OCI-LY7 (cell line): ENCODE measurements at regions not wholly inside any gene's neighbourhood (a gene's known extent, or its start where the extent isn't known, plus 50 kb on each side); places are given as distances from the start of the nearest gene placed in this dataset.

Experiments
- BruUV-seq: library from RNA; stranded (reverse); fragments of 400-500 nt; replicated peaks from 2 replicates; lab custom pipeline; 2021; lab: Mats Ljungman, UMichigan
- CTCF ChIA-PET: fragments of 300-600 bp; sonication (Branson Sonifier 250); formaldehyde crosslinking; loops from one replicate; lab custom pipeline; 2022; ENCODE audit warnings: antibody characterized with exemption; ENCODE audit not compliant: unreplicated experiment; lab: Charles Lee
- POLR2A ChIA-PET: fragments of 300-600 bp; sonication (Branson Sonifier 250); formaldehyde crosslinking; loops from one replicate; lab custom pipeline; 2022; ENCODE audit warnings: antibody characterized with exemption; lab: Charles Lee
- DNase-seq: peaks from one replicate; pipeline ENCODE4 v3.0.0-alpha.2; 2015; ENCODE audit warnings: low spot score
- H2AFZ ChIP-seq: fragments of 200-600 bp; sonication (generic), shearing (Covaris generic); 2 replicates; pipeline ENCODE4 v1.6.1; 2014; ENCODE audit warnings: mild to moderate bottlenecking, antibody characterized with exemption, low read length, moderate library complexity
- H3K27ac ChIP-seq: fragments of 200-600 bp; sonication (generic); 2 replicates; pipeline ENCODE4 v1.5.1; 2014; ENCODE audit warnings: mixed run types, low read depth, mild to moderate bottlenecking, moderate library complexity, low read length, inconsistent platforms; ENCODE audit not compliant: poor library complexity, severe bottlenecking
- H3K36me3 ChIP-seq: fragments of 200-600 bp; sonication (generic); 2 replicates; pipeline ENCODE4 v1.6.1; 2014; ENCODE audit warnings: mild to moderate bottlenecking, antibody characterized with exemption, low read length, moderate library complexity, mixed read lengths; ENCODE audit not compliant: insufficient read depth
- H3K4me1 ChIP-seq: fragments of 200-600 bp; sonication (generic); 2 replicates; pipeline ENCODE4 v1.5.1; 2014; ENCODE audit warnings: mild to moderate bottlenecking, low read length; ENCODE audit not compliant: insufficient read depth, poor library complexity, severe bottlenecking
- H3K4me2 ChIP-seq: fragments of 200-600 bp; sonication (generic); 2 replicates; pipeline ENCODE4 v1.6.1; 2014; ENCODE audit warnings: mild to moderate bottlenecking, low read length
- H3K4me3 ChIP-seq: fragments of 200-600 bp; sonication (generic); 2 replicates; pipeline ENCODE4 v1.5.1; 2014; ENCODE audit warnings: mild to moderate bottlenecking, low read depth, low read length; ENCODE audit not compliant: poor library complexity, severe bottlenecking
- H3K79me2 ChIP-seq: fragments of 200-600 bp; sonication (generic); 2 replicates; pipeline ENCODE4 v1.6.1; 2016; ENCODE audit warnings: low read depth, mild to moderate bottlenecking, low read length, moderate library complexity, mixed read lengths; ENCODE audit not compliant: insufficient read depth
- H3K9me2 ChIP-seq: fragments of 200-600 bp; sonication (generic); 2 replicates; pipeline ENCODE4 v1.6.1; 2016; ENCODE audit warnings: mild to moderate bottlenecking, low read length, mixed read lengths; ENCODE audit not compliant: insufficient read depth
- H3K9me3 ChIP-seq: fragments of 200-600 bp; sonication (generic); 2 replicates; pipeline ENCODE4 v1.6.1; 2014; ENCODE audit warnings: mild to moderate bottlenecking, mixed run types, low read length, mixed read lengths
- H4K20me1 ChIP-seq: fragments of 200-600 bp; sonication (generic); 2 replicates; pipeline ENCODE4 v1.6.1; 2014; ENCODE audit warnings: mild to moderate bottlenecking, antibody characterized with exemption, low read length, moderate library complexity, mixed read lengths; ENCODE audit not compliant: insufficient read depth
- CTCF ChIP-seq: fragments of 200-600 bp; sonication (generic); conservative IDR thresholded peaks from 2 replicates; pipeline ENCODE4 v1.5.1; 2014; ENCODE audit warnings: mild to moderate bottlenecking, antibody characterized with exemption, low read length, moderate library complexity, mixed read lengths
- EZH2phosphoT487 ChIP-seq: fragments of 200-600 bp; sonication (generic); IDR thresholded peaks from 2 replicates; pipeline ENCODE4 v1.6.1; 2018; ENCODE audit warnings: low read depth, borderline replicate concordance, mild to moderate bottlenecking, mixed run types, antibody characterized with exemption, low read length, moderate library complexity, mixed read lengths
- intact Hi-C: fragments of 100-400 bp; cut with micrococcal nuclease; formaldehyde crosslinking; loops from one replicate; pipeline ENCODE4 v1.10.0; 2022; ENCODE audit not compliant: unreplicated experiment

DNA sequence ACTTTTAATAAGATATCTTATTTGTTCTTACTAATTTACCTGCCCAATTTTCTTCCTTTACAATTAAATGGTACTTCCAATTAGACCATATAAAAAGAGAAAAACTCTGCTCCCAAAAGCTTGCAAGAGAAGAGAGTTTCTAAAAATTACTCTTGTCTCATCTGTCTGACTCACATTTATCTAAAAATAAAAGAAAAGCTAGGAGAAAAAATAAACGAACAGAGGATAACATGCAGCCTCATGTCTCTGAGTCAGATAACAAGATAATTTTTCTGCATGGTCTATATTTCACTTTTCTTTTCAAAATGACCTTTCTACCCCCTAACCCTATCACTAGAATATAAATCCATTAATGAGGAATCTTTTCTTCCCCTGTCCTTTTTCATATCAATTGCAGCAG, 127.2 kb upstream of the TCF21 start:
- Histone ChIP-seq H3K79me2 (no peaks in the 10 kb centered on the region), H3K9me2 (no peaks in the 10 kb centered on the region), H3K4me3 (no peak overlapping the region), H3K4me1 (no peaks in the 10 kb centered on the region), H3K9me3 (no peaks in the 10 kb centered on the region), H3K36me3 (no peaks in the 10 kb centered on the region), H3K27ac (no peak overlapping the region), H4K20me1 (no peaks in the 10 kb centered on the region), H2AFZ (no peak overlapping the region), H3K4me2 (no peak overlapping the region)
- POLR2A ChIA-PET, result interaction anchor here (0.5 to 1.6 kb wide), 2 partner anchors 9 to 997 kb away, joined by 3 read pairs; no protein-coding TSS in a partner anchor
- no TSS peak for BruUV-seq
- CTCF ChIA-PET, result no interaction called here
- no peak for DNase-seq
- TF ChIP-seq EZH2phosphoT487 (no peak), CTCF (no peak)
- intact Hi-C loops, result no loop called here

DNA sequence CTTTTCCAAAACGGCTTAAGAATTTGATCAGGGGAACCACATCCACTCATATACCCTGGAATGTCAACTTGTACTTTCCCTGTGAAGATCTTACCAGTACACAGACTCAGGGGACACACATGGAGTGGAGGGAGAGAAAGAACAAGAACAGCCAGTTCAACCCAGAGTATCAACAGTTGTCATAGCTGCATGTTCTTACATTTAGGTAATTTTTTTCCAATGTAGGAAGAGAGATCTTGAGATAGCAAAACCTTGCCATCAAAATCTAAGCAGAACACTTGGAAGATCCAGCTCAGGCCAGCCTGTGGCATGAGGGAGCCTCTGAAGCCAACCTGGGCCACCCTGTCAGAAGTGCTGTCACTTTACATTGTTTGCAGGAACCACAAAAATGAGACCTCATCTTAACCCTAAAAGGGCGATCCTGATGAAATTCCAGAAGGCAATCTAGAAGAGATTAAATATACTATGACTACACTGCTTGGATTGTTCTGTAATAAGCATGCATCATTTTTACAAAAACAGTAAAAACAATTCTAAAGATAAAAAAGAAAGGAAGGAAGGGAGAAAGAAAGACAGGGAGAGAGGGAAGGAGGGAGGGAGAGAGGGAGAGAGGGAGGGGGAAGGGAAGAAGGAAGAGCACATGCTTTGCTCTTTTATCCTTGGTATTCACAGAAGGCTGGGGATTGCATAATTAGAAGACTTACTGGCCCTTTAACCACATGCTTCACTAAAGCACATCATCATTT, 124.7 kb upstream of the TCF21 start:
- no peak for DNase-seq
- no peaks in the 10 kb centered on the region for H4K20me1 ChIP-seq
- no peak overlapping the region for H3K4me2 ChIP-seq
- ChIA-PET POLR2A (no interaction called here), CTCF (no interaction called here)
- H3K9me2 ChIP-seq, result no peaks in the 10 kb centered on the region
- TF ChIP-seq CTCF, result no peak
- no peak for TF ChIP-seq EZH2phosphoT487
- no peaks in the 10 kb centered on the region for H3K9me3 ChIP-seq
- no peaks in the 10 kb centered on the region for H3K79me2 ChIP-seq
- no peak overlapping the region for H3K27ac ChIP-seq
- intact Hi-C loops, result no loop called here
- H2AFZ ChIP-seq, result no peak overlapping the region
- H3K4me3 ChIP-seq, result no peak overlapping the region
- H3K4me1 ChIP-seq, result no peaks in the 10 kb centered on the region
- BruUV-seq, result no TSS peak
- no peaks in the 10 kb centered on the region for H3K36me3 ChIP-seq

- no peaks in the 10 kb centered on the region for H4K20me1 ChIP-seq
- no peak for DNase-seq
- H3K4me2 ChIP-seq, result no peak overlapping the region
- H3K9me2 ChIP-seq, result no peaks in the 10 kb centered on the region
- no peak overlapping the region for H3K4me3 ChIP-seq
- no peaks in the 10 kb centered on the region for H3K79me2 ChIP-seq
- no peaks in the 10 kb centered on the region for H3K9me3 ChIP-seq
- no peak overlapping the region for H3K27ac ChIP-seq
- CTCF ChIA-PET, result no interaction called here
- intact Hi-C loops, result no loop called here
- TF ChIP-seq CTCF, result no peak
- no peak for TF ChIP-seq EZH2phosphoT487
- BruUV-seq, result no TSS peak
- no peaks in the 10 kb centered on the region for H3K4me1 ChIP-seq
- POLR2A ChIA-PET, result no interaction called here
- no peak overlapping the region for H2AFZ ChIP-seq
- no peaks in the 10 kb centered on the region for H3K36me3 ChIP-seq
Measured at GRCh38 chr6:133764754-133765208, 124.1 kb upstream of the TCF21 start.
